GM18861 (cell line): ENCODE measurements at regions not wholly inside any gene's neighbourhood (a gene's known extent, or its start where the extent isn't known, plus 50 kb on each side); places are given as distances from the start of the nearest gene placed in this dataset.

Experiments
- ATAC-seq: cut with Tn5 transposase; IDR thresholded peaks from one replicate; pipeline ENCODE4 v1.9.1; 2021; ENCODE audit not compliant: unreplicated experiment

GRCh38 chr16:6547131-6547530 is 785.5 kb upstream of the RBFOX1 start:
- ATAC-seq = no peak

- no peak for ATAC-seq
These were observed 787.3 kb upstream of the RBFOX1 start for GRCh38 chr16:6545329-6545728.

- ATAC-seq = no peak
These were observed 791.4 kb upstream of the RBFOX1 start for GRCh38 chr16:6541267-6541666.

GRCh38 chr16:6536411-6536810 is 796.2 kb upstream of the RBFOX1 start:
- ATAC-seq = no peak

GRCh38 chr16:6531067-6531466 is 801.6 kb upstream of the RBFOX1 start:
- ATAC-seq = no peak

GRCh38 chr16:6528217-6528616 is 804.4 kb upstream of the RBFOX1 start:
- ATAC-seq = no peak

GRCh38 chr16:6527646-6528045 is 805.0 kb upstream of the RBFOX1 start:
- no peak for ATAC-seq

GRCh38 chr16:6524501-6524900 is 808.1 kb upstream of the RBFOX1 start:
- no peak for ATAC-seq

GRCh38 chr16:6517020-6517720 is 815.5 kb upstream of the RBFOX1 start:
- no peak for ATAC-seq

GRCh38 chr16:6512512-6512911 is 820.1 kb upstream of the RBFOX1 start:
- no peak for ATAC-seq

- no peak for ATAC-seq
These were observed 822.4 kb upstream of the RBFOX1 start for GRCh38 chr16:6510261-6510660.

GRCh38 chr16:6499413-6499812 is 833.2 kb upstream of the RBFOX1 start:
- no peak for ATAC-seq

- no peak for ATAC-seq
These were observed 833.8 kb upstream of the RBFOX1 start for GRCh38 chr16:6498858-6499257.

GRCh38 chr16:6496996-6497395 is 835.6 kb upstream of the RBFOX1 start:
- no peak for ATAC-seq

- no peak for ATAC-seq
These were observed 837.0 kb upstream of the RBFOX1 start for GRCh38 chr16:6495486-6496210.

- no peak for ATAC-seq
These were observed 837.9 kb upstream of the RBFOX1 start for GRCh38 chr16:6494716-6495115.

GRCh38 chr16:6493555-6493954 is 839.1 kb upstream of the RBFOX1 start:
- ATAC-seq = no peak

- ATAC-seq = no peak
These were observed 839.9 kb upstream of the RBFOX1 start for GRCh38 chr16:6492742-6493141.

GRCh38 chr16:6484935-6485334 is 847.7 kb upstream of the RBFOX1 start:
- no peak for ATAC-seq

- no peak for ATAC-seq
These were observed 848.6 kb upstream of the RBFOX1 start for GRCh38 chr16:6484081-6484480.

- no peak for ATAC-seq
These were observed 849.1 kb upstream of the RBFOX1 start for GRCh38 chr16:6483469-6484033.

- ATAC-seq = no peak
These were observed 849.8 kb upstream of the RBFOX1 start for GRCh38 chr16:6482696-6483468.
